ENCODE measurements at regions not wholly inside any gene's neighbourhood (a gene's known extent, or its start where the extent isn't known, plus 50 kb on each side); places are given as distances from the start of the nearest gene placed in this dataset.

- intact Hi-C loops (cut with DNase I) = loop anchor here in 1 of 10 donors (10.0 kb wide), 1 partner anchor 94 kb away; no protein-coding TSS in a partner anchor
Measured at GRCh38 chr20:11188843-11189603, 515.2 kb upstream of the JAG1 start.

GRCh38 chr20:11190741-11191140 is 516.9 kb upstream of the JAG1 start:
- DNase-seq = no peak
- no peaks in the 10 kb centered on the region for H3K27me3 ChIP-seq
- H3K4me3 ChIP-seq = no peak overlapping the region
- 96 to 98% methylated on average over 2 of the region's 2 CpGs for WGBS, 2 donors
- intact Hi-C loops (cut with DNase I) = no loop called here
- peaks cover 0 to 5% (median 1%) of the 10 kb centered on the region in 11 donors for H3K9me3 ChIP-seq
- no peaks in the 10 kb centered on the region for H3K36me3 ChIP-seq
- no peak overlapping the region for H3K27ac ChIP-seq
- no peak for ATAC-seq
- H3K4me1 ChIP-seq = peaks cover 0 to 13% (median 11%) of the 10 kb centered on the region in 9 donors
- no peak for TF ChIP-seq CTCF (IDR thresholded peaks at IDR 0.05)

More at GRCh38 chr20:11188843-11189603, 515.2 kb upstream of the JAG1 start:
- Histone ChIP-seq H3K9me3 (peaks cover 0 to 19% (median 4%) of the 10 kb centered on the region in 11 donors), H3K27me3 (no peaks in the 10 kb centered on the region), H3K36me3 (no peaks in the 10 kb centered on the region), H3K4me1 (no peaks in the 10 kb centered on the region), H3K4me3 (no peak overlapping the region), H3K27ac (no peak overlapping the region)
- DNase-seq = no peak
- no peak for ATAC-seq
- 85 to 89% methylated on average over 8 of the region's 8 CpGs for WGBS, 2 donors
- no peak for TF ChIP-seq CTCF (IDR thresholded peaks at IDR 0.05)

- WGBS, 2 donors = 92 to 100% methylated on average over 1 of the region's 1 CpG
- Histone ChIP-seq H3K9me3 (no peaks in the 10 kb centered on the region), H3K4me1 (peaks cover 0 to 25% (median 13%) of the 10 kb centered on the region in 9 donors), H3K36me3 (no peaks in the 10 kb centered on the region), H3K27ac (no peak overlapping the region), H3K4me3 (no peak overlapping the region), H3K27me3 (no peaks in the 10 kb centered on the region)
- no peak for TF ChIP-seq CTCF (IDR thresholded peaks at IDR 0.05)
- intact Hi-C loops (cut with DNase I) = no loop called here
- ATAC-seq = no peak
- DNase-seq = no peak
Measured at GRCh38 chr20:11192106-11192505, 518.3 kb upstream of the JAG1 start.

- no peak overlapping the region for H3K27ac ChIP-seq
- no peak overlapping the region for H3K4me3 ChIP-seq
- no peaks in the 10 kb centered on the region for H3K27me3 ChIP-seq
- no peaks in the 10 kb centered on the region for H3K36me3 ChIP-seq
- intact Hi-C loops (cut with DNase I) = no loop called here
- no peak for TF ChIP-seq CTCF (IDR thresholded peaks at IDR 0.05)
- peaks cover 0 to 25% (median 13%) of the 10 kb centered on the region in 9 donors for H3K4me1 ChIP-seq
- DNase-seq (no peak), ATAC-seq (no peak)
- no peaks in the 10 kb centered on the region for H3K9me3 ChIP-seq
Measured at GRCh38 chr20:11193241-11193640, 519.4 kb upstream of the JAG1 start.
